Erythroblast (primary cell): ENCODE measurements at regions not wholly inside any gene's neighbourhood (a gene's known extent, or its start where the extent isn't known, plus 50 kb on each side); places are given as distances from the start of the nearest gene placed in this dataset.

ENCODE experiments used
- DNase-seq, 2 experiments: peaks; one replicate each; lab custom pipeline; 2025; lab: John Stamatoyannopoulos, UW
- GATA1 ChIP-seq: IDR thresholded peaks from 2 replicates; pipeline ENCODE4 v1.6.1; 2011; ENCODE audit warnings: low read depth, mild to moderate bottlenecking, control low read depth, low read length, moderate library complexity
- POLR2A ChIP-seq: IDR thresholded peaks from 2 replicates; pipeline ENCODE4 v1.6.1; 2011; ENCODE audit warnings: mild to moderate bottlenecking, low read length

DNA sequence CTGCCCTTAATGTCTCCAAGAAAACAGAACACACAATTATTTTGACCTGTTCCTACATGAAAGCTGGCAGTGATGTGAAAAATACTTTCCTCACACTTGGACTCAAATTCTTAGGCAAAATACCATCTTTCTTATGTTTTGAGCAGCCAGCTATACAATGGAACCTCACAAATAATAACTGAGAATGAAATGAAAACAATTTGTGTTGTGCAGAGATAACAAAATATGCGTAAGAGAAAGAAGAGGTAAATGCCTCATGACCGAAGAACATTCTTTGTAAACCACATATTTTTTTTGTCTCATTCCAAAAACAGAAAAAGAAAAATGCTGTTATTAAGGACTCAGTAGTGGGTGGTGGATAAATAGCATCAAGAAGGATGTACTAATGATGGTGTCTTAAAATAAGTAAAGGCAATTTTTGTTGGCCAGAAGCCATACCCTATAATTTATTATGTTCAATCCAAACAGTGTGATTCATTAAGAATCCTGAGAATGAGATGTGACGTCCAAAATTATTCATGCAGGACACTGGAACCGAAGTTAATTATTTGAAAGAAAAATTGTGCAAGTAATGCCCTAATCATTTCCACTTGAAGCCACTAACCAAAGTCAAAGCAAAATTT lies 193.0 kb upstream of the NETO1 start:
- TF ChIP-seq GATA1 (no peak), POLR2A (no peak)
- no peak for DNase-seq

DNA sequence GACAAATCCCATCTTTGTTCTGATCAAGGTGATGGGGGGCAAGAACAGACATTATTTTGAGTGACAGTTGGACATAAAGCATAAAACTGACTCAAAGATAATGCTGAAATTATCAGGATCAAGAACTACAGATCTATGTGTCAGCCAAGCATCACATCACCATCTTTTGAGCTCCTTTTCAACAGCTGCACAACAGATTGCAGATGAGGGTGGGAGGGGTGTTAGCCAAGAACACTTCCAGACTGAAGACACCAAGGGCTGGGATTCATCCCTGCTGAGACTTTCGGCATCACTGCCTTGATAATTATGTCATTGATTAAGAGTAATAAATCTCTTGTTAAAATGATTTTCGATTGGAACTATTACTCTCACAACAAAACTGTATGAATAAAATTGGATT lies 191.5 kb upstream of the NETO1 start:
- TF ChIP-seq GATA1 (no peak), POLR2A (no peak)
- no peak for DNase-seq

DNA sequence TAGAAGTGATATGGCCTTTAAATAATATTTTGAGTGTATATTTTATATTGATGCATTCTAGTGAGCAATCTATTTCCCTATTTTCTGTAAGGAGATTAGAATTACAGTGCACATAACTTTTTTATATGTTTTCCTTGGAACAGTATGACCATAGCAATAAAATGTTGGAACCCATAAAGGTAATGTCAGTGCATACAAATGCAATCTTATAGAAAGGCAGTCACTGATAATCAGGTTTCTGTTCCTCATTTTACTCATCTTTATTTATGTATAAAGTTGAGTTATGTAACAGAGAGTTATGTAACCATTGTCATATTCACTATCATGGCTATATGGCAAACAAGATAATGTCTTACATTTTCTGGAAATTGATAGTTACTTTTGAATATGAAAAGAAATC lies 179.9 kb upstream of the NETO1 start:
- no peak for DNase-seq
- TF ChIP-seq POLR2A (no peak), GATA1 (no peak)

DNA sequence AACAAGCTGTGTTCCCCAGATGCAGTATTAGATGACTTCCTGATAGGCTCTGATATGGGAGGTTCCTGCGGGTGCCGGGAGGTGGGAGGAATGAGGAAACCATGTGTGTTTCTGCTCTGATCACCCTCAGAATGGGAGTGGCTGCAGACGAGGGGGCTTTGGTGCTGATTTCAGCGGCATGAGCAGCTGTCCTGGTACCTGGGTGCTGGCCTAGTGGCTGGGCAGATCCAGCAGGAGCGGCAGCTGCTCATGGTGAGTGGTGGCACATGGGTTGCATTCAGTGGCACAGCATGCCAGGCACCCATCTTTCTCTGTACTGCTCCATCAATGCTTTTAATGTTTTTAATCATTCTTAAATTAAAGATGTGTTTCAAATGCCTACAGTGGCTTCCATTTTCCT lies 177.2 kb upstream of the NETO1 start:
- no peak for DNase-seq
- TF ChIP-seq GATA1 (no peak), POLR2A (no peak)

DNA sequence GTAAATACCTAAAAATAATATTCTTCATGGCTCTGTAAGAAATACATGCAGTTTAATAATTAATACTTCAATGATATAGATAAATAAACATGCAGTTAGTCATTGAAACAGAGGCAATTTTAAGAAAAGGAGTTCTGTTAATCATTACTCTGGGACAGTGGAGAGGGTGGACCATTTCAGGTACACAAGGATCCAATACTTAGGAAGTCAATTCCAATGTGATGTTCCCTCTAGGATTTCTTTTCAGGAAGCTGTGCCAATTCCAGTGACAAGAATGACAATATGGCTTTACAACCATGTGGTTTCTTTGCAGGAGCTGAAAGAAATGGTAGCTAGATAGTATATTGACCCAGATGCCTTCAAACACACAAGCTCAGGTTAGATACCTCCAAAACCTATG lies 175.8 kb upstream of the NETO1 start:
- no peak for DNase-seq
- TF ChIP-seq GATA1: no peak

DNA sequence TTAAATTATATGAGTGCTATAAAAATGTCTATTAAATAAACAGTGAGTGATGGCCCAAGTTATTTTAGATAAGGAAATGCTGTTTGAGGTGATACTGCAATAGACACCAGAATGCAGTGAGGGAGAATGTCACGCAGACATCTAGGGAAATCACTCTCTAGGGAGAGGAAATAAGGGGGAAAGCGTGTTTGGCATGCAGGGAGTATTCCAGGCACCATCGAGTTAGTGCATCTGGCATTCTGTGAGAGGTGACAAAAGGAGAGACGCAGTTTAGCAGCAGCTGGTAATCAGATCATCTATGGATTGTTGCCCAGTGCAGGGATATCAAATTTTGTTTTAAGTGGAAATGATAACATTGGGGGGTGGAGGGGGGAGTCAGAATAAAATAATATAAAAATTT lies 175.4 kb upstream of the NETO1 start:
- DNase-seq: no peak
- TF ChIP-seq POLR2A (no peak), GATA1 (no peak)

DNA sequence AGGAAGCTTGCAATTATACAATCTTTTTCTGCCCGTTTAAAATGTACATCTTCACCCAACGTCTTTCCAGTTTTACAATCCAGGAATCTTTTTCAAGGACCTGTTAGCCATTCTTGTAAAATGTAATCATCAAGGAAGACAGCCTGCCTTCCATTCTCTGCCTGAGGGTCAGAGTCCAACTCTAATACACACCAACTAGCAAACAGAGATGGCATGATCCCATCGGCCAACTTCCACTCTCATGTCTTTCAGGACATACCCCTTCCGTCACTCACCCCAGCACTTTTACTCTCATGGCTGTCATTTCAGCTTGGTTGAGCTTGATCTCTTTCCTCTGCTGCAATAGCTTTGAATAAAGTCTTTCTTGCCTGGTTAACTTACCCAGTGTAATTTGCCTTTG lies 172.5 kb upstream of the NETO1 start:
- no peak for TF ChIP-seq GATA1
- TF ChIP-seq POLR2A: no peak
- DNase-seq: no peak

DNA sequence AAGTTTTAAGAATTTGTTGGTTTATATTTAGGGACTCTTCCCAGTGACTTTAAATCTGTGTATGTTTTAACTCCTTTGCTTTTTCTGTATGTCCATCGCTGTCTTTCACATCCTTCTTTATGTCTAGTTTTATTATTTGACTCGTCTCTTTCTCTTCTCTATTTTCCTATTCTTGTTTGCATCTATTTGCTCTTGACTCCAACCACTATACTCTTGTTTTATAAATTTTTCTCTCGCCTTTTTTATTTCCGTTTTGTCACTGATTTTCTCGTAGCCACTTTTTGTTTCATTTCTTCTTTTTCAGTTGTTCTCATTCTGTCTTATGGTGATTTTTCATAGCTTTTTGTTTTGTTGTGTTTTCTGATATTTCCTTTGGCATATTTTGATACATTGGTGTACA lies 170.5 kb upstream of the NETO1 start:
- TF ChIP-seq POLR2A (no peak), GATA1 (no peak)
- no peak for DNase-seq

DNA sequence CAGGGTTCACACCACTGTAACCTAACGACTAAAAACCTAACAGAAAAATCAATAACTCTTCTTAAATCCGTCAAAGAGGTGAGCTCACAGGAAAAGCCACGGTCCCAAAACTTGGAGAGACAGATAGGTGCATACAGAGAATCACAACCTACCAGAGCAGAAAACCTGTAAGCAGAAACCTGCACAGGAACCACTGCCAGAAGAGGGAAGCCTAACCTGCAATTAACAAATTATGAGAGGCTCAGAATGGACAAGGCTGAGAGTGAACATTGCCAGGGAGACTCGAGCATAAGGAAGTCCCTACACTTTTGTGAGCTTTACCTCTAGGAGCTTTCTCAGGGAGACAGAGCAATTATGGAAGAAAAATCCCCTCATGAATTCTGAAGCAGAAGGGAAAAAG lies 156.2 kb upstream of the NETO1 start:
- no peak for DNase-seq
- no peak for TF ChIP-seq GATA1
- TF ChIP-seq POLR2A: no peak

DNA sequence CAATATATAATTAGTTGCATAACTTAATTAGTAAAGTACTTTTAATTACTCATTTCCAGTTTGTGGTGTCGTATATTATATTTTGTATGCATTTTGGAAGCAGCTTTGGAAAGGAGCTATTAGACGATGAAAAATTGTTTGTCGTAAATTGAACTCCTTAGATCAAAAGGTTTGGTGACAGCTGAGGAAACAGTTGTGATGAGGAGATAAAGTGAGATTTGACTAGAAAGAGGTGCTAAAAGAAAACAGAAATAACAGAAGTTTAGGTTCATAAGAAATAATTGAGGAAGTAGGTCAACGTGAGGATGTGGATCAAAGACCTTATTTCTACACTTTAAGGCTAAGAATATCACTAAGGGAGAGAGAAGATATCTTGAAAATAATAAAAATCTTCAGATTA lies 141.9 kb upstream of the NETO1 start:
- TF ChIP-seq GATA1 (no peak), POLR2A (no peak)
- no peak for DNase-seq

DNA sequence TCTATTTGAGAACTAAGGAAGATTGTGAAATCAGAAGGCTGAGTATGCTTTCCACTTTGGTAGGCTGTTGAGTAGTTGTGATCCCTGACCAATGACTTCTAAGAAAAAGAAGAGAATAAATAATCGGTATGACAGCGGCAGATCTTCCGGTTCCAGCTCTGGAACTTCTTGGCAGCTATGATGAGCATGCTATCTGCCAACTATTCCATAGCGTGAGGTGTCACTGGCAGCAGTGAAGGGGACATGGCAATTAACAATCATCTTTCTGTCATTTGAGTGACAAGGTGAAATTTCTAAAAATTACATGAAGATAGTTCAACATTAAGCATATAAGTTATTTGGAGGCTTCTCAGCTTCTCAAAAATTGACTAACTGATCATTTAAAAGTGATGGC lies 140.1 kb upstream of the NETO1 start:
- TF ChIP-seq GATA1: no peak
- no peak for TF ChIP-seq POLR2A

DNA sequence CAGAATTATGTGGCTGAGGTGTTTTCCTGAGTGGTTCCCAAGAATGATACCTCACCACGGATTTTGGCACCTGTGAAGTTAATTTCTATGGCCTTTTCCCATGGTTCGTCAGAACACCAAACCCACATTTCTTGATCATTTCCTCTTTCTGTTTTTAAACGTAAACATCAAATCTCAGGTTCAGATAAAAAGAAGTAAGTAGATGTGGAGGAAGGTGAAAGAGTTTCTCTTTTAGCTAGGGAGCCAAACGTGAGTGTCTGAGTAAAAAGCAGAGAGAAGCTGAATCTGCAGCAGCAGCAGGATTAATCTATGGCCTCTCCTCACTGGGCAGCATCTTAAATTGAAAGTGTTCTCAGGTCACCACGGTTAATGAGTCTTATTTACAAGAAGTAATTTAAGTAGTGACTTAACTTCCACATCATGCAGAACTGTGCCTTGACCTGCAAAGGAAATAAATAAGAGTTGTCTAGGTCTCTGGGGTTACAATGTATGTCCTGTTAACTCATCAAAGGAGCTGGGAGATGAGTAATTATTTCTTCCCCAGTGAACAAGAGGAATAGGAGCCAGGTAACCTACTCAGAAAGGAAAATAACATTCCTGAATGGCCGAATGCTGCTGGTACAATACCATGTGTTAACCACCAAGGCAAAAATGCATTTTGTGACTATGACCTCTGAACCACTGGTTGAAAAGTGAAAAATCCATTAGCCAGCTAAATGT lies 139.6 kb upstream of the NETO1 start:
- no peak for TF ChIP-seq POLR2A
- TF ChIP-seq GATA1: no peak
- DNase-seq: no peak

More for the DNA sequence above, 140.1 kb upstream of the NETO1 start:
- no peak for DNase-seq

DNA sequence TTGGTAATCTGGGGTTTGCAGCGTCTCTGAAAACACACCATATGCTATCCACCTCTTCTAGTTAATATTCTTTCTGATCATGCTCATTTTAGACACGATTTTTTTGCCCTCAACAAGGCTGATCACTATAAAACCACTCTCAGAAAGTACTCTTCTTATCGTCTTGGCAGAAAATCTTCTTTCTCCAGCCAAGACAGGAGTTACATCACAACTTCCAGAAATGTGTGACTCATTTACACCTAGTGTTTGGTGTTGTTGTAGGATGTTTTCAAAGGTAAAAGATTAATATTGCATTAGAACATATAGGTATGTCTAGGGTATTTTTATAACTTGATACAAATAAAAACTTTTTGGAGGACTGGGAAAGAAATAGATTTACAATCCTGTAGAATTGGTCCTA lies 138.5 kb upstream of the NETO1 start:
- no peak for DNase-seq
- no peak for TF ChIP-seq POLR2A
- TF ChIP-seq GATA1: no peak

DNA sequence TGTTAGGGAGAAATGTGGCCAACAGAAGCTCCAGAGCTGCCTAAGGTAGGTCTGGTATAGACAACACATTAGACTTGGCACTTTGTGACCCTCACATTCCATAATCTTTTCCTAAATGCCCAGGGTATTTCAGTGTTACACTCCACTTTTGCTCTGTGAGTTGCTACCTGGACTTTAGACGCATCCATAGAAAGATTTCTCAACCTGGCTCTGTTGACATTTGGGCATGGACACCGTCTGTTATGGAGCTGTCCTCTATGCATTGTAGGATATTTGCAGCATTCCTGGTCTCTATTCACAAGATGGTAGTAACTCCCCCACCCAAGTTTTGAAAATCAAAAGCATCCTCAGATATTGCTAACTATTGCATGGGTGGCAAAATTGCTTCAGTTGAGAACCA lies 136.5 kb upstream of the NETO1 start:
- DNase-seq: no peak
- TF ChIP-seq GATA1 (no peak), POLR2A (no peak)

DNA sequence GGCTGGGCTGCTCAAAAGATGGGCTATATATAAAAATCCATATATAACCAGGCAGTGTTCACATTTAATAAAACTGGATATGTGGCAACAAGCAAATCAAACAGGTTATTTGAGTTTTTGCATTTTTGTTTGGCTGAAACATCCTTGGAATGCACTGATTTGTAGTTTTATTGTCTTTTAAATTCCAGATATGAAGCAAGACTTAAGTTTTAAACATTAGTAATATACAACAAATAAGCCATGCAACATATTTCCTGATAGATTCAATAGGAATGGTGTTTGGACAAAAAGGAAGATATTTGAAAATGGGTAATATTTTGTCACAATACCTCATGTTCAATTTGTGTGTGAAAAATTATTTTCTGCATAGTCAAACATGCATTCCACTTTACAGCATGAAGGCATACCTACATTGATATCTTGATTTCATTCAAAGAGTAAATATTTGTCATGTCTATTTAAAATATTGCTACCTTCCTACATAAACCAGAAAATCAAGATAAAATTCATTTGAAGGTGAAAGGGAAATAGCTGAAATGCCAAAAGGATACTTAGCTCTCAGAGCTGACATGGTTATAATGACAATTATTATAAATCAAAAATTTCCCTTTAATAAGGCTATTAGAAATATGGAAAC lies 132.3 kb upstream of the NETO1 start:
- no peak for DNase-seq
- no peak for TF ChIP-seq POLR2A
- no peak for TF ChIP-seq GATA1
